Endothelial cell of umbilical vein (primary cell): ENCODE measurements at regions not wholly inside any gene's neighbourhood (a gene's known extent, or its start where the extent isn't known, plus 50 kb on each side); places are given as distances from the start of the nearest gene placed in this dataset.

Experiments
- BruUV-seq: library from RNA; stranded (reverse); fragments of 400-500 nt; replicated peaks from 2 replicates; lab custom pipeline; 2021; lab: Mats Ljungman, UMichigan
- CTCF ChIA-PET: fragments of 300-600, 350-600 bp; sonication (Branson Sonifier 250); formaldehyde crosslinking; loops from one replicate; lab custom pipeline; 2021; ENCODE audit warnings: antibody characterized with exemption, inconsistent platforms; lab: Charles Lee
- POLR2A ChIA-PET: fragments of 300-600, 350-600 bp; sonication (Branson Sonifier 250); formaldehyde crosslinking; loops from one replicate; lab custom pipeline; 2021; ENCODE audit warnings: antibody characterized with exemption, inconsistent platforms; lab: Charles Lee
- DNase-seq: peaks from one replicate; pipeline ENCODE4 v3.0.0-alpha.2; 2011; ENCODE audit warnings: low read depth, low spot score
- FAIRE-seq: peaks from 2 replicates; lab custom pipeline; 2011; peaks lifted over from hg19 to GRCh38; lab: Jason Lieb, UNC
- H2AFZ ChIP-seq: 2 replicates; pipeline ENCODE4 v1.6.0; 2012; ENCODE audit warnings: low read depth, low read length, control low read depth, inconsistent platforms
- H3K27ac ChIP-seq: 2 replicates; pipeline ENCODE4 v1.5.1; 2011; ENCODE audit warnings: low read depth, mild to moderate bottlenecking, control low read depth, low read length, moderate library complexity; ENCODE audit not compliant: insufficient read depth
- H3K27me3 ChIP-seq, 2 experiments: 2 replicates each; pipeline versions ENCODE4 v1.6.0 to v1.6.1; 2011; ENCODE audit warnings: low read length in 2 of 2, mixed read lengths in 1 of 2; ENCODE audit not compliant: control insufficient read depth in 2 of 2, insufficient read depth in 2 of 2
- H3K36me3 ChIP-seq, 2 experiments: 2 replicates in 1 of 2; 3 replicates in 1 of 2; pipeline ENCODE4 v1.5.1; 2011; ENCODE audit warnings: low read length in 2 of 2, mild to moderate bottlenecking in 1 of 2, moderate library complexity in 1 of 2; ENCODE audit not compliant: control insufficient read depth in 2 of 2, insufficient read depth in 2 of 2; ENCODE audit errors: extremely low read depth in 1 of 2
- H3K4me1 ChIP-seq: 3 replicates; pipeline ENCODE4 v1.5.1; 2011; ENCODE audit warnings: mild to moderate bottlenecking, low read length; ENCODE audit not compliant: control insufficient read depth, insufficient read depth; ENCODE audit errors: extremely low read depth
- H3K4me2 ChIP-seq: 2 replicates; pipeline ENCODE4 v1.6.1; 2011; ENCODE audit warnings: low read length, control low read depth, mixed read lengths; ENCODE audit not compliant: insufficient read depth
- H3K4me3 ChIP-seq, 3 experiments: fragments of 200-600 bp in 1 of 3; sonication (generic), shearing (Covaris generic) in 1 of 3; replicated peaks in 1 of 3; 2 replicates each; pipeline ENCODE4 v1.5.1; 2011 to 2016; ENCODE audit warnings: control low read depth in 3 of 3, low read length in 3 of 3, mild to moderate bottlenecking in 2 of 3, inconsistent platforms in 1 of 3, low read depth in 1 of 3, moderate library complexity in 1 of 3; ENCODE audit not compliant: insufficient read depth in 1 of 3
- H3K79me2 ChIP-seq: 2 replicates; pipeline ENCODE4 v1.6.0; 2012; ENCODE audit warnings: low read length, inconsistent platforms; ENCODE audit not compliant: control insufficient read depth, insufficient read depth
- H3K9ac ChIP-seq: replicated peaks from 2 replicates; pipeline ENCODE3; 2011; ENCODE audit warnings: low read length, control low read depth; ENCODE audit not compliant: insufficient read depth; ENCODE audit errors: extremely low read depth
- H3K9me1 ChIP-seq: replicated peaks from 3 replicates; pipeline ENCODE4 v1.6.0; 2011; ENCODE audit warnings: mild to moderate bottlenecking, low read length; ENCODE audit not compliant: control insufficient read depth, insufficient read depth; ENCODE audit errors: extremely low read depth
- H3K9me3 ChIP-seq: replicated peaks from 2 replicates; pipeline ENCODE4 v1.5.1; 2012; ENCODE audit warnings: low read length, inconsistent platforms; ENCODE audit not compliant: control insufficient read depth, insufficient read depth
- H4K20me1 ChIP-seq: replicated peaks from 2 replicates; pipeline ENCODE3; 2011; ENCODE audit warnings: mild to moderate bottlenecking, low read length; ENCODE audit not compliant: control insufficient read depth, insufficient read depth; ENCODE audit errors: extremely low read depth
- EZH2 ChIP-seq: IDR thresholded peaks from 2 replicates; pipeline ENCODE4 v1.6.1; 2012; ENCODE audit warnings: borderline replicate concordance, low read depth, mild to moderate bottlenecking, moderate library complexity, low read length, inconsistent platforms; ENCODE audit not compliant: severe bottlenecking
- FOS ChIP-seq: IDR thresholded peaks from 2 replicates; pipeline ENCODE4 v1.6.1; 2011; ENCODE audit warnings: mild to moderate bottlenecking, low read length, moderate library complexity, borderline replicate concordance; ENCODE audit not compliant: insufficient read depth
- GATA2 ChIP-seq: IDR thresholded peaks from 2 replicates; pipeline ENCODE4 v1.7.0; 2011; ENCODE audit warnings: low read depth, mild to moderate bottlenecking, moderate library complexity, mixed read lengths, low read length; ENCODE audit not compliant: insufficient read length, insufficient read depth
- JUN ChIP-seq: IDR thresholded peaks from 2 replicates; pipeline ENCODE4 v1.6.1; 2011; ENCODE audit warnings: borderline replicate concordance, low read depth; ENCODE audit not compliant: insufficient read length, insufficient read depth
- MAX ChIP-seq: IDR thresholded peaks from 2 replicates; pipeline ENCODE4 v1.6.1; 2011; ENCODE audit not compliant: insufficient read depth, insufficient read length
- MYC ChIP-seq: IDR thresholded peaks from one replicate; pipeline ENCODE4 v1.6.1; 2011; ENCODE audit warnings: mild to moderate bottlenecking, low read depth, low read length
- POLR2A ChIP-seq: IDR thresholded peaks from 2 replicates; pipeline ENCODE4 v1.6.1; 2012; ENCODE audit warnings: low read depth, mild to moderate bottlenecking, control low read depth, low read length
- POLR2AphosphoS5 ChIP-seq: IDR thresholded peaks from 2 replicates; pipeline ENCODE4 v1.6.1; 2012; ENCODE audit warnings: low read depth, mild to moderate bottlenecking, control low read depth, low read length, moderate library complexity; ENCODE audit not compliant: insufficient read depth
- dilution Hi-C: fragments of 300-500 bp; cut with MboI; formaldehyde crosslinking; loops from one replicate; pipeline ENCODE4 v1.15.0; 2019; ENCODE audit warnings: low sequenced_read_pairs; ENCODE audit not compliant: extremely low pct_ligation_motif_present
- intact Hi-C: fragments of 100-400 bp; cut with micrococcal nuclease; formaldehyde crosslinking; loops from one replicate; pipeline ENCODE4 v1.10.0; 2022
- TF ChIP-seq, protein P1 (sequence below), 2 donors: IDR thresholded peaks; 1 replicate in 1 of 2; 2 replicates in 1 of 2; pipeline ENCODE4 v1.5.1; 2011; ENCODE audit warnings: low read length in 2 of 2, mild to moderate bottlenecking in 2 of 2, moderate library complexity in 2 of 2, control low read depth in 1 of 2, inconsistent platforms in 1 of 2, low read depth in 1 of 2; ENCODE audit not compliant: insufficient read depth in 1 of 2; ENCODE audit errors: extremely low read depth in 1 of 2

- dilution Hi-C loops = no loop called here
- no peak for TF ChIP-seq EZH2
- TF ChIP-seq POLR2A = no peak
- TF ChIP-seq MYC = no peak
- TF ChIP-seq FOS = no peak
- TF ChIP-seq JUN = no peak
- TF ChIP-seq MAX = no peak
- TF ChIP-seq POLR2AphosphoS5 = no peak
- TF ChIP-seq GATA2 = no peak
- FAIRE-seq = no peak
These were observed 801.9 kb downstream of the ANKRD7 start for GRCh38 chr7:119026391-119026790.

GRCh38 chr7:119028736-119029135 lies 804.2 kb downstream of the ANKRD7 start:
- dilution Hi-C loops (no loop called here), intact Hi-C loops (no loop called here)
- Histone ChIP-seq H3K9me1 (no peaks in the 10 kb centered on the region), H3K36me3 (no peaks in the 10 kb centered on the region), H4K20me1 (no peaks in the 10 kb centered on the region), H3K27ac (no peak overlapping the region), H3K4me3 (no peak overlapping the region), H3K4me2 (no peak overlapping the region), H3K9me3 (peaks cover 2% of the 10 kb centered on the region), H3K4me1 (no peaks in the 10 kb centered on the region), H3K27me3 (no peaks in the 10 kb centered on the region), H3K79me2 (no peaks in the 10 kb centered on the region), H3K9ac (no peak overlapping the region), H2AFZ (no peak overlapping the region)
- BruUV-seq = no TSS peak
- no peak for TF ChIP-seq EZH2
- TF ChIP-seq POLR2AphosphoS5 = no peak
- no peak for TF ChIP-seq GATA2
- TF ChIP-seq MYC = no peak
- TF ChIP-seq JUN = no peak
- TF ChIP-seq FOS = no peak
- no peak for TF ChIP-seq MAX
- TF ChIP-seq, protein P1, sequence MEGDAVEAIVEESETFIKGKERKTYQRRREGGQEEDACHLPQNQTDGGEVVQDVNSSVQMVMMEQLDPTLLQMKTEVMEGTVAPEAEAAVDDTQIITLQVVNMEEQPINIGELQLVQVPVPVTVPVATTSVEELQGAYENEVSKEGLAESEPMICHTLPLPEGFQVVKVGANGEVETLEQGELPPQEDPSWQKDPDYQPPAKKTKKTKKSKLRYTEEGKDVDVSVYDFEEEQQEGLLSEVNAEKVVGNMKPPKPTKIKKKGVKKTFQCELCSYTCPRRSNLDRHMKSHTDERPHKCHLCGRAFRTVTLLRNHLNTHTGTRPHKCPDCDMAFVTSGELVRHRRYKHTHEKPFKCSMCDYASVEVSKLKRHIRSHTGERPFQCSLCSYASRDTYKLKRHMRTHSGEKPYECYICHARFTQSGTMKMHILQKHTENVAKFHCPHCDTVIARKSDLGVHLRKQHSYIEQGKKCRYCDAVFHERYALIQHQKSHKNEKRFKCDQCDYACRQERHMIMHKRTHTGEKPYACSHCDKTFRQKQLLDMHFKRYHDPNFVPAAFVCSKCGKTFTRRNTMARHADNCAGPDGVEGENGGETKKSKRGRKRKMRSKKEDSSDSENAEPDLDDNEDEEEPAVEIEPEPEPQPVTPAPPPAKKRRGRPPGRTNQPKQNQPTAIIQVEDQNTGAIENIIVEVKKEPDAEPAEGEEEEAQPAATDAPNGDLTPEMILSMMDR (IDR thresholded peaks at IDR 0.05; ENCODE audit: extremely low read depth in 1 of 2, insufficient read depth in 1 of 2, low read depth in 1 of 2, low read length in 2 of 2) = no peak
- no peak for TF ChIP-seq POLR2A
- DNase-seq = no peak
- ChIA-PET POLR2A (no interaction called here), CTCF (no interaction called here)
- no peak for FAIRE-seq

More at GRCh38 chr7:119026391-119026790, 801.9 kb downstream of the ANKRD7 start:
- intact Hi-C loops = no loop called here
- Histone ChIP-seq H3K36me3 (no peaks in the 10 kb centered on the region), H3K4me2 (no peak overlapping the region), H3K27me3 (no peaks in the 10 kb centered on the region), H3K4me1 (no peaks in the 10 kb centered on the region), H2AFZ (no peak overlapping the region), H3K79me2 (no peaks in the 10 kb centered on the region), H3K9me3 (peaks cover 2% of the 10 kb centered on the region), H3K4me3 (no peak overlapping the region), H3K9me1 (no peaks in the 10 kb centered on the region), H4K20me1 (no peaks in the 10 kb centered on the region), H3K27ac (no peak overlapping the region), H3K9ac (no peak overlapping the region)
- BruUV-seq = no TSS peak
- POLR2A ChIA-PET = no interaction called here
- CTCF ChIA-PET = no interaction called here
- DNase-seq = no peak
